OCI-LY1 (cell line): ENCODE measurements at regions not wholly inside any gene's neighbourhood (a gene's known extent, or its start where the extent isn't known, plus 50 kb on each side); places are given as distances from the start of the nearest gene placed in this dataset.

Experiments used
- EZH2 ChIP-seq: fragments of 200-600 bp; sonication (generic), shearing (Covaris generic); IDR thresholded peaks from 2 replicates; pipeline ENCODE4 v1.8.0; 2017; ENCODE audit warnings: borderline replicate concordance, mixed run types, mild to moderate bottlenecking, antibody characterized with exemption, low read length, moderate library complexity, mixed read lengths
- TF ChIP-seq, protein P1 (sequence below): fragments of 200-600 bp; sonication (generic), shearing (Covaris generic); IDR thresholded peaks from 2 replicates; pipeline ENCODE4 v1.5.1; 2017; ENCODE audit warnings: mild to moderate bottlenecking, antibody characterized with exemption, low read length, moderate library complexity, mixed read lengths

DNA sequence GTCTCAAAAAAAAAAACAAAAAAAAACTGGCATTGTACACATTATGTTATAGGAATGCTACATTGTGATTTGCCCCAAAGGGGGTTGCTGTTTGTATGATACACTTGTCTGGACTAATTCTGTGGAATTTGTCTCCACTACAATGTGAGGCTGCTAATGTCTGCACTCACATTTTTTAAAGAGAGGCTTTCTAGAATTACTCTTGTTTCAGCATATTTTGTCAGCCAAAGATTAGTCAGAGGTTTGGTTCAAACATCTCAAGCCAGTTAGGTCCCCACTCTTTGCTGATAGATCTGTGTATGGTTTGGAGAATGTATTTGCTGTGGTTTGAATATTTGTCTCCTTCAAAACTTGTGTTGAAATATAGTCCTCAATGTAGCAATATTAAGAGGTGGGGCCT, 59.3 kb upstream of the ZNF169 start:
- TF ChIP-seq, protein P1, sequence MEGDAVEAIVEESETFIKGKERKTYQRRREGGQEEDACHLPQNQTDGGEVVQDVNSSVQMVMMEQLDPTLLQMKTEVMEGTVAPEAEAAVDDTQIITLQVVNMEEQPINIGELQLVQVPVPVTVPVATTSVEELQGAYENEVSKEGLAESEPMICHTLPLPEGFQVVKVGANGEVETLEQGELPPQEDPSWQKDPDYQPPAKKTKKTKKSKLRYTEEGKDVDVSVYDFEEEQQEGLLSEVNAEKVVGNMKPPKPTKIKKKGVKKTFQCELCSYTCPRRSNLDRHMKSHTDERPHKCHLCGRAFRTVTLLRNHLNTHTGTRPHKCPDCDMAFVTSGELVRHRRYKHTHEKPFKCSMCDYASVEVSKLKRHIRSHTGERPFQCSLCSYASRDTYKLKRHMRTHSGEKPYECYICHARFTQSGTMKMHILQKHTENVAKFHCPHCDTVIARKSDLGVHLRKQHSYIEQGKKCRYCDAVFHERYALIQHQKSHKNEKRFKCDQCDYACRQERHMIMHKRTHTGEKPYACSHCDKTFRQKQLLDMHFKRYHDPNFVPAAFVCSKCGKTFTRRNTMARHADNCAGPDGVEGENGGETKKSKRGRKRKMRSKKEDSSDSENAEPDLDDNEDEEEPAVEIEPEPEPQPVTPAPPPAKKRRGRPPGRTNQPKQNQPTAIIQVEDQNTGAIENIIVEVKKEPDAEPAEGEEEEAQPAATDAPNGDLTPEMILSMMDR = no peak
- no peak for TF ChIP-seq EZH2
